GM12873 (cell line): ENCODE measurements at regions not wholly inside any gene's neighbourhood (a gene's known extent, or its start where the extent isn't known, plus 50 kb on each side); places are given as distances from the start of the nearest gene placed in this dataset.
A peak's percentile ranks its signal among the peaks of the same experiment; 100 is the strongest.

ENCODE experiments used
- CTCF ChIP-seq: IDR thresholded peaks from 2 replicates; pipeline ENCODE4 v1.5.1; 2012; ENCODE audit warnings: low read depth, mild to moderate bottlenecking, moderate library complexity, low read length, control low read depth; ENCODE audit not compliant: insufficient read depth; ENCODE audit errors: missing control alignments

GRCh38 chr2:40548521-40548920, 96.6 kb upstream of the SLC8A1 start:
- TF ChIP-seq CTCF: no peak

GRCh38 chr2:40550085-40550484, 98.2 kb upstream of the SLC8A1 start:
- TF ChIP-seq CTCF: no peak

GRCh38 chr2:40551081-40551480, 99.2 kb upstream of the SLC8A1 start:
- TF ChIP-seq CTCF: no peak

GRCh38 chr2:40554665-40555294, 102.9 kb upstream of the SLC8A1 start:
- TF ChIP-seq CTCF: peak; percentile 89

GRCh38 chr2:40556293-40556692, 104.4 kb upstream of the SLC8A1 start:
- no peak for TF ChIP-seq CTCF

- TF ChIP-seq CTCF: no peak
These were observed 104.8 kb upstream of the SLC8A1 start for GRCh38 chr2:40556739-40557138.

- TF ChIP-seq CTCF: no peak
These were observed 106.9 kb upstream of the SLC8A1 start for GRCh38 chr2:40558761-40559160.
